Ovary (tissue), 3 donors: ENCODE measurements at regions not wholly inside any gene's neighbourhood (a gene's known extent, or its start where the extent isn't known, plus 50 kb on each side); places are given as distances from the start of the nearest gene placed in this dataset.

Experiments
- CTCF ChIP-seq, 3 donors: fragments of 450-650 bp in 2 of 3; fragments of 200-600 bp in 1 of 3; IDR thresholded peaks; one replicate each; pipeline versions ENCODE4 v1.5.1 to v1.8.0; 2016 to 2022; ENCODE audit warnings: antibody characterized with exemption in 3 of 3, mild to moderate bottlenecking in 1 of 3
- EP300 ChIP-seq: sonication (generic); formaldehyde crosslinking; IDR thresholded peaks from one replicate; pipeline ENCODE4 v1.6.1; 2017; ENCODE audit warnings: antibody characterized with exemption
- POLR2A ChIP-seq: fragments of 450-650 bp; IDR thresholded peaks from one replicate; pipeline ENCODE4 v1.6.1; 2017; ENCODE audit warnings: antibody characterized with exemption, mild to moderate bottlenecking, moderate library complexity
- donor health status: DM: no; HTN: no; CAD: no.

GRCh38 chr9:89920951-89921350, 316.1 kb downstream of the GADD45G start:
- TF ChIP-seq CTCF (IDR thresholded peaks at IDR 0.05) = no peak
- no peak for TF ChIP-seq POLR2A
- no peak for TF ChIP-seq EP300
